GM12891 (cell line): ENCODE measurements at regions not wholly inside any gene's neighbourhood (a gene's known extent, or its start where the extent isn't known, plus 50 kb on each side); places are given as distances from the start of the nearest gene placed in this dataset.
"Not testable (repeated sequence)": the region's sequence is repeated elsewhere in the genome, so short reads cannot be mapped to it uniquely, and the experiment has no call there.

Source experiments
- DNase-seq: peaks from one replicate; pipeline ENCODE4 v3.0.0; 2011; ENCODE audit warnings: low spot score; ENCODE audit not compliant: insufficient read length
- FAIRE-seq: peaks from 2 replicates; lab custom pipeline; 2011; peaks lifted over from hg19 to GRCh38; lab: Jason Lieb, UNC
- PAX5 ChIP-seq: IDR thresholded peaks from 2 replicates; pipeline ENCODE4 v1.6.1; 2011; ENCODE audit warnings: low read length, moderate library complexity, mild to moderate bottlenecking; ENCODE audit not compliant: insufficient read depth, severe bottlenecking
- POLR2A ChIP-seq: IDR thresholded peaks from 2 replicates; pipeline ENCODE4 v1.6.1; 2011; ENCODE audit warnings: low read depth, low read length, control low read depth
- POLR2AphosphoS5 ChIP-seq: IDR thresholded peaks from 2 replicates; pipeline ENCODE4 v1.6.1; 2011; ENCODE audit warnings: low read depth, low read length, control low read depth
- POU2F2 ChIP-seq: IDR thresholded peaks from 2 replicates; pipeline ENCODE4 v1.6.1; 2011; ENCODE audit warnings: low read depth, mild to moderate bottlenecking, control low read depth, low read length, moderate library complexity
- SPI1 ChIP-seq: IDR thresholded peaks from 2 replicates; pipeline ENCODE4 v1.6.1; 2011; ENCODE audit warnings: low read depth, low read length, control low read depth
- TAF1 ChIP-seq: IDR thresholded peaks from 2 replicates; pipeline ENCODE4 v1.6.1; 2011; ENCODE audit warnings: low read depth, low read length, control low read depth

- DNase-seq (no peak), FAIRE-seq (peak; percentile 80)
- TF ChIP-seq TAF1 (no peak), POU2F2 (0 out of 2 replicates have a peak, but pooled peaks have one; percentile 5), POLR2AphosphoS5 (no peak)
These were observed 51.8 kb upstream of the PMAIP1 start for GRCh38 chr18:59848002-59848401.

GRCh38 chr18:59847491-59847846 is 52.3 kb upstream of the PMAIP1 start:
- not testable (repeated sequence) for DNase-seq
- FAIRE-seq: peak; percentile 40

GRCh38 chr18:59846814-59847490 is 52.8 kb upstream of the PMAIP1 start:
- FAIRE-seq: peak; percentile 88
- peak; percentile 49 for DNase-seq
- peak; percentile 85; the same call in 1 of the 2 replicates for TF ChIP-seq POU2F2
- TF ChIP-seq TAF1: peak; percentile 40; the same call in 1 of the 2 replicates
- TF ChIP-seq POLR2AphosphoS5: no peak
- TF ChIP-seq POLR2A: no peak
- no peak for TF ChIP-seq PAX5
- TF ChIP-seq SPI1: no peak

GRCh38 chr18:59842947-59843346 is 56.8 kb upstream of the PMAIP1 start:
- TF ChIP-seq POLR2A (no peak), PAX5 (no peak), TAF1 (no peak), SPI1 (no peak), POU2F2 (no peak), POLR2AphosphoS5 (no peak)
- FAIRE-seq (peak; percentile 65), DNase-seq (no peak)

- DNase-seq (no peak), FAIRE-seq (no peak)
- no peak for TF ChIP-seq SPI1
These were observed 59.7 kb upstream of the PMAIP1 start for GRCh38 chr18:59839931-59840685.

GRCh38 chr18:59839246-59839645 is 60.5 kb upstream of the PMAIP1 start:
- TF ChIP-seq POU2F2 (no peak), SPI1 (no peak), PAX5 (no peak), POLR2AphosphoS5 (no peak), POLR2A (no peak)
- no peak for FAIRE-seq

GRCh38 chr18:59837586-59837985 is 62.2 kb upstream of the PMAIP1 start:
- DNase-seq (no peak), FAIRE-seq (peak; percentile 94)

More at GRCh38 chr18:59839246-59839645, 60.5 kb upstream of the PMAIP1 start:
- DNase-seq: no peak

GRCh38 chr18:59835605-59836379 is 64.0 kb upstream of the PMAIP1 start:
- FAIRE-seq: peak; percentile 61
- no peak for DNase-seq
- TF ChIP-seq POLR2AphosphoS5: no peak
- TF ChIP-seq POLR2A: no peak
- TF ChIP-seq SPI1: no peak
- TF ChIP-seq POU2F2: no peak
- no peak for TF ChIP-seq TAF1
- no peak for TF ChIP-seq PAX5

More at GRCh38 chr18:59837586-59837985, 62.2 kb upstream of the PMAIP1 start:
- no peak for TF ChIP-seq TAF1
- no peak for TF ChIP-seq SPI1
- TF ChIP-seq POLR2AphosphoS5: no peak
- no peak for TF ChIP-seq POLR2A
- 0 out of 2 replicates have a peak, but pooled peaks have one; percentile 14 for TF ChIP-seq POU2F2
- TF ChIP-seq PAX5: no peak

GRCh38 chr18:59834267-59834666 is 65.5 kb upstream of the PMAIP1 start:
- TF ChIP-seq POU2F2 (no peak), PAX5 (no peak), SPI1 (no peak), TAF1 (no peak), POLR2AphosphoS5 (no peak), POLR2A (no peak)
- DNase-seq (no peak), FAIRE-seq (no peak)

- DNase-seq (no peak), FAIRE-seq (peak; percentile 54)
- TF ChIP-seq TAF1 (no peak), SPI1 (no peak), POLR2A (no peak), POU2F2 (no peak), POLR2AphosphoS5 (no peak), PAX5 (no peak)
These were observed 66.0 kb upstream of the PMAIP1 start for GRCh38 chr18:59833785-59834184.
